SK-N-SH treated with all-trans-retinoic acid at 6 μM for 48 hours (cell line): ENCODE measurements at regions not wholly inside any gene's neighbourhood (a gene's known extent, or its start where the extent isn't known, plus 50 kb on each side); places are given as distances from the start of the nearest gene placed in this dataset.

ENCODE experiments used
- ISL1 ChIP-seq: fragments of 250-450 bp; sonication (Bioruptor Pico); IDR thresholded peaks from 2 replicates; pipeline ENCODE4 v2.1.2; 2022; ENCODE audit warnings: mild to moderate bottlenecking, moderate library complexity
- PATZ1 ChIP-seq: fragments of 250-450 bp; sonication (Bioruptor Pico); IDR thresholded peaks from 2 replicates; pipeline ENCODE4 v1.8.0; 2020; ENCODE audit warnings: mild to moderate bottlenecking, moderate library complexity, borderline replicate concordance
- POU6F1 ChIP-seq: fragments of 250-450 bp; sonication (Bioruptor Pico); IDR thresholded peaks from 2 replicates; pipeline ENCODE4 v1.8.0; 2021; ENCODE audit warnings: low read depth, mild to moderate bottlenecking, moderate library complexity, borderline replicate concordance
- PPARA ChIP-seq: fragments of 250-450 bp; sonication (Bioruptor Pico); IDR thresholded peaks from 2 replicates; pipeline ENCODE4 v1.5.0; 2020; ENCODE audit warnings: mild to moderate bottlenecking, borderline replicate concordance
- ZFP3 ChIP-seq: fragments of 250-450 bp; sonication (Bioruptor Pico); IDR thresholded peaks from 2 replicates; pipeline ENCODE4 v1.5.0; 2020; ENCODE audit warnings: mild to moderate bottlenecking, moderate library complexity

DNA sequence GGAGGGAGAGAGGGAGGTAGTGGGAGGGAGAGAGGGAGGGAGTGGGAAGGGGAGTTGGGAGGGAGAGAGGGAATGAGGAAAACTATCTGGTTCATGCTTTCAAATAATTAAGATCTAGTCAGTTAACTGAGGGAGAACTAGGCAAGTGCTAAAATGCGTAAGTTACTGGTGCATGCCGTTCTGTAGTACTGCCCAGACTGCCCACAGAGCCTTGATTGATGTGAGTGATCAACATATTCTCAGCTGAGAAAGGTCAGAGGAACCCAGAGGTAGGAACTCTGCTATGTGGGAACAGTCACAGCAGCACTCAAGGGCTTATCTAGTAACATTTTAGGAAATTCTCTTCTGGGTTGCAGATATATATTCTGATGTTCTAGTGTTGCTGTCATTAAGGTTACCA lies 149.8 kb upstream of the ROBO1 start:
- TF ChIP-seq ZFP3 (CRISPR knock-in tag), result no peak
- no peak for TF ChIP-seq PPARA (CRISPR knock-in tag)
- TF ChIP-seq PATZ1 (CRISPR knock-in tag), result no peak
- TF ChIP-seq POU6F1 (CRISPR knock-in tag), result no peak
- no peak for TF ChIP-seq ISL1
